ENCODE measurements at regions not wholly inside any gene's neighbourhood (a gene's known extent, or its start where the extent isn't known, plus 50 kb on each side); places are given as distances from the start of the nearest gene placed in this dataset.

DNA sequence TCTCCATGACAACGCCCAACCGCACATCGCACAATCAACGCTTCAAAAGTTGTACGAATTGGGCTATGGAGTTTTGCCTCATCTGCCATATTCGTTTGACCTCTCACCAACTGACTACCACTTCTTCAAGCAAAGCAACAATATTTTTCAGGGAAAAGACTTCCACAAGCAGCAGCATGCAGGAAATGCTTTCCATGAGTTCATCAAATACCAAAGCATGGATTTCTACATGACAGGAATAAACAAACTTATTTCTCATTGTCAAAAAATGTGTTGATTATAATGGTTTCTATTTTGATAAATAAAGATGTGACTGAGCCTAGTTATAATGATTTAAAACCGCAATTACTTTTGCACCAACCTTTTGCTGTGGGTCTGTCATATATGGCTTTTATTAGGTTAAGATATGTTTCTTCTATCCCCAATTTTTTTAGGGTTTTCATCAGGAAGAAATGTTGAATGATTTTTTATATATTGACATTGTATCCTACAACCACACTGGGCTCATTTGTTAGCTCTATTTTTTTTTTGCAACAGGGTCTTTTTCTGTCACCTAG lies 138.4 kb downstream of the PWWP3B start:
- no peak overlapping the region for H3K4me3 Mint-ChIP-seq
- no peak overlapping the region for H3K27ac Mint-ChIP-seq
- no peak overlapping the region for H3K4me3 ChIP-seq (ENCODE audit: low read length)
- no peak overlapping the region for H3K9ac ChIP-seq (ENCODE audit: extremely low read depth, low read length, poor library complexity, severe bottlenecking)
- no peaks in the 10 kb centered on the region for H3K36me3 Mint-ChIP-seq (ENCODE audit: low read depth)
- H3K9me3 Mint-ChIP-seq, result peaks cover 74% of the 10 kb centered on the region
- DNase-seq, result no peak
- H3K36me3 ChIP-seq (ENCODE audit: control insufficient read depth, insufficient read depth, low read length), result no peaks in the 10 kb centered on the region
- peaks cover 18% of the 10 kb centered on the region for H3K9me3 ChIP-seq (ENCODE audit: control insufficient read depth, low read length)
- WGBS, 2 experiments (ENCODE audit: insufficient coverage in 1 of 2, insufficient read length in 1 of 2), result 80% methylated on average over 7 of the region's 7 CpGs; no CpG with 5 or more reads in 1 of the 2 experiments
- H3K27ac ChIP-seq (ENCODE audit: low read depth, low read length), result no peak overlapping the region
- H3K4me1 Mint-ChIP-seq, result no peaks in the 10 kb centered on the region
- no peaks in the 10 kb centered on the region for H3K27me3 ChIP-seq (ENCODE audit: control insufficient read depth, insufficient read depth, low read length, poor library complexity, severe bottlenecking)
- TF ChIP-seq, protein P1, sequence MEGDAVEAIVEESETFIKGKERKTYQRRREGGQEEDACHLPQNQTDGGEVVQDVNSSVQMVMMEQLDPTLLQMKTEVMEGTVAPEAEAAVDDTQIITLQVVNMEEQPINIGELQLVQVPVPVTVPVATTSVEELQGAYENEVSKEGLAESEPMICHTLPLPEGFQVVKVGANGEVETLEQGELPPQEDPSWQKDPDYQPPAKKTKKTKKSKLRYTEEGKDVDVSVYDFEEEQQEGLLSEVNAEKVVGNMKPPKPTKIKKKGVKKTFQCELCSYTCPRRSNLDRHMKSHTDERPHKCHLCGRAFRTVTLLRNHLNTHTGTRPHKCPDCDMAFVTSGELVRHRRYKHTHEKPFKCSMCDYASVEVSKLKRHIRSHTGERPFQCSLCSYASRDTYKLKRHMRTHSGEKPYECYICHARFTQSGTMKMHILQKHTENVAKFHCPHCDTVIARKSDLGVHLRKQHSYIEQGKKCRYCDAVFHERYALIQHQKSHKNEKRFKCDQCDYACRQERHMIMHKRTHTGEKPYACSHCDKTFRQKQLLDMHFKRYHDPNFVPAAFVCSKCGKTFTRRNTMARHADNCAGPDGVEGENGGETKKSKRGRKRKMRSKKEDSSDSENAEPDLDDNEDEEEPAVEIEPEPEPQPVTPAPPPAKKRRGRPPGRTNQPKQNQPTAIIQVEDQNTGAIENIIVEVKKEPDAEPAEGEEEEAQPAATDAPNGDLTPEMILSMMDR (conservative IDR thresholded peaks at IDR 0.05), result no peak
- H3K4me1 ChIP-seq (ENCODE audit: control insufficient read depth, insufficient read depth, low read length), result no peaks in the 10 kb centered on the region
- no peaks in the 10 kb centered on the region for H3K27me3 Mint-ChIP-seq (ENCODE audit: insufficient read depth)

DNA sequence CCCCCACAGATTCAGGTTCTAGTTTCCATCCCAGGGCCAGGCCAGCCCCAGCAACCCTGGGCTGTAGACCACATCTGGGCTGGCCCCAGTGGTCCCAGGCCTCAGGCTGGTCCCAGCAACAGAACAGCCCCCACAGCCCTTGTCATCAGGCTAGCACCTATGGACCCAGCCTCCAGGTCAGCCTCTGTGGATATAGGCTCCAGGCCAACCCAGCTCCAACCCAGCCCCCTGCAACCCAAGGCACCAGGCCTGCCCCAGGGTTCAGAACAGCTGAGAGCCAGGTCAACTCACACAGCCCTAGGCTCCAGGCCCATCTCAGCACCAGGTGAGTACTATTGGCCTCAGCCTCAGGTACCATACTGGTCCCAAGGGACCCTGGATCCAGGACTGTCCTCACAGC lies 155.3 kb downstream of the PWWP3B start:
- Histone ChIP-seq H3K36me3 (ENCODE audit: control insufficient read depth, insufficient read depth, low read length) (no peaks in the 10 kb centered on the region), H3K9me3 (ENCODE audit: control insufficient read depth, low read length) (peaks cover 4% of the 10 kb centered on the region), H3K27ac (ENCODE audit: low read depth, low read length) (no peak overlapping the region), H3K4me1 (ENCODE audit: control insufficient read depth, insufficient read depth, low read length) (no peaks in the 10 kb centered on the region), H3K9ac (ENCODE audit: extremely low read depth, low read length, poor library complexity, severe bottlenecking) (no peak overlapping the region), H3K4me3 (ENCODE audit: low read length) (no peak overlapping the region), H3K27me3 (ENCODE audit: control insufficient read depth, insufficient read depth, low read length, poor library complexity, severe bottlenecking) (no peaks in the 10 kb centered on the region)
- Mint-ChIP-seq H3K4me3 (no peak overlapping the region), H3K27me3 (ENCODE audit: insufficient read depth) (no peaks in the 10 kb centered on the region), H3K27ac (no peak overlapping the region), H3K9me3 (peaks cover 94% of the 10 kb centered on the region), H3K36me3 (ENCODE audit: low read depth) (no peaks in the 10 kb centered on the region), H3K4me1 (no peaks in the 10 kb centered on the region)
- DNase-seq, result no peak
- TF ChIP-seq, protein P1 (conservative IDR thresholded peaks at IDR 0.05), result no peak

DNA sequence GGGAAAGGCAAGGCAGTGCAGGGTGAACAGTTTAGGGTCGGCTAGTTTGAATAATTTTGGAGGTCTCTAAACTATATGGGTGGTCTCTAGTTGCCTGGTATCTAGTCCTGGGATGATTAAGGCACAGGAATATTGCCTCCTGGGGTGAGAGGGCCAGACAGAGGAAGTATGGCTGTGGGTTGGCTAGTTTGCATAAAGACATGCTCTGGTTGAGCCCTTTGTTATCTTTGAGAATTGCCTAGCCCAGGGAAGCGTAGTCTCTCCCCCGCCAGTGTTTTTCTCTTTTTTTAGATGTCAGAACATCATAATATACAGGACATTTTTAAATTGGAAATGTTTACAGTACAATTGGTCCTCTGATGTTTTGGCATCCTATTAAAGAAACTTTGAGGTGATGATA lies 163.5 kb downstream of the PWWP3B start:
- no peak overlapping the region for H3K4me3 Mint-ChIP-seq
- peaks cover 3% of the 10 kb centered on the region for H3K36me3 Mint-ChIP-seq (ENCODE audit: low read depth)
- peaks cover 86% of the 10 kb centered on the region for H3K9me3 Mint-ChIP-seq
- no peak for DNase-seq
- H3K4me1 Mint-ChIP-seq, result no peaks in the 10 kb centered on the region
- TF ChIP-seq, protein P1 (conservative IDR thresholded peaks at IDR 0.05), result no peak
- no peaks in the 10 kb centered on the region for H3K27me3 Mint-ChIP-seq (ENCODE audit: insufficient read depth)
- no peak overlapping the region for H3K27ac ChIP-seq (ENCODE audit: low read depth, low read length)
- H3K9ac ChIP-seq (ENCODE audit: extremely low read depth, low read length, poor library complexity, severe bottlenecking), result no peak overlapping the region
- WGBS, 2 experiments (ENCODE audit: insufficient coverage in 1 of 2, insufficient read length in 1 of 2), result 38% methylated on average over 1 of the region's 3 CpGs; no CpG with 5 or more reads in 1 of the 2 experiments
- H3K27me3 ChIP-seq (ENCODE audit: control insufficient read depth, insufficient read depth, low read length, poor library complexity, severe bottlenecking), result no peaks in the 10 kb centered on the region
- no peaks in the 10 kb centered on the region for H3K36me3 ChIP-seq (ENCODE audit: control insufficient read depth, insufficient read depth, low read length)
- H3K4me1 ChIP-seq (ENCODE audit: control insufficient read depth, insufficient read depth, low read length), result no peaks in the 10 kb centered on the region
- no peak overlapping the region for H3K4me3 ChIP-seq (ENCODE audit: low read length)
- no peak overlapping the region for H3K27ac Mint-ChIP-seq
- peaks cover 6% of the 10 kb centered on the region for H3K9me3 ChIP-seq (ENCODE audit: control insufficient read depth, low read length)
